Testis (tissue), 2 donors: ENCODE measurements at regions not wholly inside any gene's neighbourhood (a gene's known extent, or its start where the extent isn't known, plus 50 kb on each side); places are given as distances from the start of the nearest gene placed in this dataset.
A peak's percentile ranks its signal among the peaks of the same experiment; 100 is the strongest.

Source experiments
- DNase-seq: peaks from one replicate; pipeline ENCODE4 v3.0.0-alpha.2; 2019
- H3K27ac ChIP-seq, 2 donors: fragments of 200-600 bp; sonication (generic); one replicate each; pipeline ENCODE4 v1.5.1; 2019
- H3K27me3 ChIP-seq: fragments of 200-600 bp; sonication (generic); one replicate; pipeline ENCODE4 v1.5.1; 2019
- H3K36me3 ChIP-seq: fragments of 200-600 bp; sonication (generic); one replicate; pipeline ENCODE4 v1.5.1; 2017; ENCODE audit warnings: low read depth; ENCODE audit errors: missing control alignments
- H3K4me1 ChIP-seq: fragments of 200-600 bp; sonication (generic); one replicate; pipeline ENCODE4 v1.5.1; 2019
- H3K4me3 ChIP-seq, 2 donors: fragments of 200-600 bp; sonication (generic); one replicate each; pipeline ENCODE4 v1.5.1; 2017 to 2019
- H3K9me3 ChIP-seq: fragments of 200-600 bp; sonication (generic); one replicate; pipeline ENCODE4 v1.5.1; 2017
- POLR2A ChIP-seq: fragments of 450-650 bp; IDR thresholded peaks from one replicate; pipeline ENCODE4 v1.6.1; 2017; ENCODE audit warnings: antibody characterized with exemption, mild to moderate bottlenecking, moderate library complexity
- WGBS, 2 donors: methylation state at CpG; one replicate each; pipeline ENCODE4 v1.1.5; 2018; 5-methylcytosine and 5-hydroxymethylcytosine counted together
- intact Hi-C: fragments of 100-400 bp; cut with DNase I; formaldehyde crosslinking; loops from one replicate; pipeline ENCODE4 v1.15.1; 2023; ENCODE audit warnings: low total_unique reads
- TF ChIP-seq, protein P1 (sequence below), 3 experiments: fragments of 450-650 bp in 2 of 3; fragments of 200-600 bp in 1 of 3; sonication (generic) in 1 of 3; IDR thresholded peaks; one replicate each; pipeline ENCODE4 v1.5.1; 2016 to 2019; ENCODE audit warnings: antibody characterized with exemption in 3 of 3, mild to moderate bottlenecking in 2 of 3, moderate library complexity in 1 of 3

DNA sequence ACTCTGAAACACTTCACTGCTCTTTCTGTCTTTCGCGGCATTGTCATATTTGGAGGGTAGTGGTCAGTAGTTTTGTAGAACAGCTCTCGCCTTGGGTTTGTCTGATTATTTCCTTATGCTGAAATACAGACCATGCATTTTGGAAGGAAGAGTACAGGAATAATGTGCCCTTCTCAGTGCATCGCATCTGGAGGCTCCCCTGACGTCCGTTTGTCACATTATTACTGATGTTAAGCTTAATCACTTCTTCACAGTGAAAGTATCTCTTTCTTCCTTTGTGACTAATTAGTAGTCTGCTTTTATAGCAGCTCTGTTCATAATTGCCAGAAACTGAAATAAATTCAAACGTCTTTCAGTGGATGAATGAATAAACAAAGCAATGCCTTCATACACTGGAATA is 85.7 kb upstream of the CXADR start:
- 57 to 65% methylated on average over 7 of the region's 7 CpGs for WGBS, 2 donors
- intact Hi-C loops = no loop called here

DNA sequence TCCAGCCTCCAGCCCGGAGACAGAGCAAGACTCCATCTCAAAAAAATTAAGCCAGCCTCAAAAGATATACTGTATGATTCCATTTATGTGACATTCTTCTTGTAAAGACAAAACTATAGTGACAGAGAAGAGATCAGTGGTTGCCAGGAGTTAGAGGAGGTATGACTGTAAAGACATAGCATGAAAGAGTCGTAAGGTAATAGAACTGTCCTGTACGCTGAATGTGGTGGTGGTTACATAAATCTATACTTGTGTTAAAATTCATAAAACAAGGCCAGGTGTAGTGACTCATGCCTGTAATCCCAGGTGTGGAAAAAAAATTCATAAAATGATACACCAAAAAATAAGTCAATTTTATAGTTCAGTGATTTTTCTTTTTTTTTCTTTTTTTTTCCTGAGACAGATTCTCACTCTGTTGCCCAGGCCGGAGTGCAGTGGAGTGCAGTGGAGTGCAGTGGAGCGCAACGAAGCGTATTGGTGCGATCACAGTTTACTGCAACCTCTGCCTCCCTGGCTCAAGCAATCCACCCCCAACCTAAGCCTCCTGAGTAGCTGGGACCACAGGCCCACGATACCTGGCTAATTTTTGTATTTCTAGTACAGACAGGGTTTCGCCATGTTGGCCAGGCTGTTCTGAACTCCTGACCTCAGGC is 84.9 kb upstream of the CXADR start:
- H3K4me1 ChIP-seq = peaks cover 5% of the 10 kb centered on the region
- no peak overlapping the region for H3K4me3 ChIP-seq
- TF ChIP-seq, protein P1, sequence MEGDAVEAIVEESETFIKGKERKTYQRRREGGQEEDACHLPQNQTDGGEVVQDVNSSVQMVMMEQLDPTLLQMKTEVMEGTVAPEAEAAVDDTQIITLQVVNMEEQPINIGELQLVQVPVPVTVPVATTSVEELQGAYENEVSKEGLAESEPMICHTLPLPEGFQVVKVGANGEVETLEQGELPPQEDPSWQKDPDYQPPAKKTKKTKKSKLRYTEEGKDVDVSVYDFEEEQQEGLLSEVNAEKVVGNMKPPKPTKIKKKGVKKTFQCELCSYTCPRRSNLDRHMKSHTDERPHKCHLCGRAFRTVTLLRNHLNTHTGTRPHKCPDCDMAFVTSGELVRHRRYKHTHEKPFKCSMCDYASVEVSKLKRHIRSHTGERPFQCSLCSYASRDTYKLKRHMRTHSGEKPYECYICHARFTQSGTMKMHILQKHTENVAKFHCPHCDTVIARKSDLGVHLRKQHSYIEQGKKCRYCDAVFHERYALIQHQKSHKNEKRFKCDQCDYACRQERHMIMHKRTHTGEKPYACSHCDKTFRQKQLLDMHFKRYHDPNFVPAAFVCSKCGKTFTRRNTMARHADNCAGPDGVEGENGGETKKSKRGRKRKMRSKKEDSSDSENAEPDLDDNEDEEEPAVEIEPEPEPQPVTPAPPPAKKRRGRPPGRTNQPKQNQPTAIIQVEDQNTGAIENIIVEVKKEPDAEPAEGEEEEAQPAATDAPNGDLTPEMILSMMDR (IDR thresholded peaks at IDR 0.05) = no peak
- no peak for TF ChIP-seq POLR2A
- no peaks in the 10 kb centered on the region for H3K36me3 ChIP-seq
- H3K9me3 ChIP-seq = no peaks in the 10 kb centered on the region
- no peaks in the 10 kb centered on the region for H3K27me3 ChIP-seq
- WGBS, 2 donors = 86% methylated on average over 10 of the region's 10 CpGs
- DNase-seq = no peak
- intact Hi-C loops = no loop called here
- peak overlapping the region in 1 of 2 donors; percentile 47 for H3K27ac ChIP-seq

More for the DNA sequence above, 85.7 kb upstream of the CXADR start:
- H3K9me3 ChIP-seq = no peaks in the 10 kb centered on the region
- no peak for DNase-seq
- H3K4me1 ChIP-seq = peaks cover 5% of the 10 kb centered on the region
- H3K27ac ChIP-seq = peak overlapping the region in 1 of 2 donors; percentile 47
- H3K4me3 ChIP-seq = no peak overlapping the region
- no peaks in the 10 kb centered on the region for H3K27me3 ChIP-seq
- no peaks in the 10 kb centered on the region for H3K36me3 ChIP-seq
- TF ChIP-seq, protein P1 (IDR thresholded peaks at IDR 0.05) = no peak
- TF ChIP-seq POLR2A = no peak

DNA sequence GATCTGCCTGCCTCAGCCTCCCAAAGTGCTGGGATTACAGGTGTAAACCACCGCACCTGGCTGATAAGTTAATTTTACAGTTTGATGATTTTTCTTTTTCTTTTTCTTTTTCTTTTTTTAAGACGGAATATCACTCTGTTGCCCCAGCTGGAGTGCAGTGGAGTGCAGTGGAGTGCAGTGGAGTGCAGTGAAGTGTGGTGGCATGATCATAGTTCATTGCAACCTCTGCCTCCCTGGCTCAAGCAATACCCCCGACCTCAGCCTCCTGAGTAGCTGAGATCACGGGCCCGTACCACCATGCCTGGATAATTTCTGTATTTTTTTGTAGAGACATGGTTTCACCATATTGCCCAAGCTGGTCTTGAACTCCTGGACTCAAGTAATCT is 84.4 kb upstream of the CXADR start:
- intact Hi-C loops = no loop called here
- no peaks in the 10 kb centered on the region for H3K27me3 ChIP-seq
- no peak for DNase-seq
- no peaks in the 10 kb centered on the region for H3K9me3 ChIP-seq
- no peak overlapping the region for H3K4me3 ChIP-seq
- no peak overlapping the region for H3K27ac ChIP-seq
- no peaks in the 10 kb centered on the region for H3K36me3 ChIP-seq
- TF ChIP-seq, protein P1 (IDR thresholded peaks at IDR 0.05) = no peak
- no peak for TF ChIP-seq POLR2A
- WGBS, 2 donors = 85 to 91% methylated on average over 5 of the region's 5 CpGs
- H3K4me1 ChIP-seq = peaks cover 6% of the 10 kb centered on the region

DNA sequence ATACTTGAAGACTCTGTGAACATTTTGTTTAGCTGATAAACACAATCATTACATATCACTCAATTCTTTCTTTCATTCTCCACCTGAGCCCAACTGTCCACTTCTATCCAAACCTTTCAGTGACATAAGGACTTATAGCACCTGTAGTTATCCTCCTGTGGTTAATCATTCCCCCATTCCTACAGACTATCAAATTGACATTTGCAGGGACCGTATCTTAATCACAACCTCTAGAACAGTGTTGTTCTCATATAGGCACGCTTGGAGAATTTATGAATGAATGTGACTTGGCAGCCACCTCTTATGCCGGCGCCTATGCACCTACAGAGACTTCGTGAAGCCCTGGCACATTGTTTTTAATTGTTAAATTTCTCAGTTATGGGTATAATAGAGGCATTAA is 83.9 kb upstream of the CXADR start:
- H3K36me3 ChIP-seq = no peaks in the 10 kb centered on the region
- TF ChIP-seq POLR2A = no peak
- TF ChIP-seq, protein P1 (IDR thresholded peaks at IDR 0.05) = no peak
- peaks cover 11% of the 10 kb centered on the region for H3K4me1 ChIP-seq
- intact Hi-C loops = no loop called here
- no peak for DNase-seq
- H3K27me3 ChIP-seq = no peaks in the 10 kb centered on the region
- H3K27ac ChIP-seq = no peak overlapping the region
- 92 to 93% methylated on average over 5 of the region's 5 CpGs for WGBS, 2 donors
- H3K9me3 ChIP-seq = no peaks in the 10 kb centered on the region
- no peak overlapping the region for H3K4me3 ChIP-seq

DNA sequence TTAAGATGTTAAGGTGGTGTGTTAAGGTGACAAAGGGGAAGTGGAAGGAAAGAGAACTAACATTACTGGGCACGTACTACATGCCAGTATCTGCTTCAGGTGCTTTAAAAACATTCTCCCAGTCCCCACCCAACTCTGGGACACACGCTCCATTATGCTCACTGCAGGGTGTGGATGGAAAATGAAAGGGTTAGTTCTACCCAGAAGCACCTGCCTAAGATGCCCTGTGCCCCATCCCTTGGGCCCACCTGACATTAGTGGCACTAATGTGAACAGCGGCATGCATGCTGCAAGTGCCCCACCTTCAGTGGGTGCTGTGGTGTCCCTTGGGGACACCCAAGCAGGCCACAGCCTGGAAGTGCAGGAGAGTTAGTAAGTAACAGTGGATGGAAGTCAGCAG is 82.9 kb upstream of the CXADR start:
- no peaks in the 10 kb centered on the region for H3K36me3 ChIP-seq
- WGBS, 2 donors = 83 to 92% methylated on average over 2 to 3 of the region's 3 CpGs
- H3K27ac ChIP-seq = no peak overlapping the region
- H3K9me3 ChIP-seq = no peaks in the 10 kb centered on the region
- TF ChIP-seq POLR2A = no peak
- TF ChIP-seq, protein P1 (IDR thresholded peaks at IDR 0.05) = no peak
- peaks cover 16% of the 10 kb centered on the region for H3K4me1 ChIP-seq
- intact Hi-C loops = no loop called here
- no peak overlapping the region for H3K4me3 ChIP-seq
- no peak for DNase-seq
- no peaks in the 10 kb centered on the region for H3K27me3 ChIP-seq
